HFF-Myc (cell line): ENCODE measurements at regions not wholly inside any gene's neighbourhood (a gene's known extent, or its start where the extent isn't known, plus 50 kb on each side); places are given as distances from the start of the nearest gene placed in this dataset.

Experiments used
- DNase-seq: peaks from one replicate; pipeline ENCODE4 v3.0.0-alpha.2; 2011; ENCODE audit warnings: low read depth; ENCODE audit errors: extremely low read depth
- H3K4me3 ChIP-seq: replicated peaks from 2 replicates; pipeline ENCODE4 v1.5.1; 2011; ENCODE audit warnings: low read depth, mild to moderate bottlenecking, control low read depth, low read length
- TF ChIP-seq, protein P1 (sequence below): IDR thresholded peaks from 2 replicates; pipeline ENCODE4 v1.5.1; 2012; ENCODE audit warnings: mild to moderate bottlenecking, low read depth, low read length, control low read depth; ENCODE audit errors: missing control alignments

- no peak for DNase-seq
- TF ChIP-seq, protein P1, sequence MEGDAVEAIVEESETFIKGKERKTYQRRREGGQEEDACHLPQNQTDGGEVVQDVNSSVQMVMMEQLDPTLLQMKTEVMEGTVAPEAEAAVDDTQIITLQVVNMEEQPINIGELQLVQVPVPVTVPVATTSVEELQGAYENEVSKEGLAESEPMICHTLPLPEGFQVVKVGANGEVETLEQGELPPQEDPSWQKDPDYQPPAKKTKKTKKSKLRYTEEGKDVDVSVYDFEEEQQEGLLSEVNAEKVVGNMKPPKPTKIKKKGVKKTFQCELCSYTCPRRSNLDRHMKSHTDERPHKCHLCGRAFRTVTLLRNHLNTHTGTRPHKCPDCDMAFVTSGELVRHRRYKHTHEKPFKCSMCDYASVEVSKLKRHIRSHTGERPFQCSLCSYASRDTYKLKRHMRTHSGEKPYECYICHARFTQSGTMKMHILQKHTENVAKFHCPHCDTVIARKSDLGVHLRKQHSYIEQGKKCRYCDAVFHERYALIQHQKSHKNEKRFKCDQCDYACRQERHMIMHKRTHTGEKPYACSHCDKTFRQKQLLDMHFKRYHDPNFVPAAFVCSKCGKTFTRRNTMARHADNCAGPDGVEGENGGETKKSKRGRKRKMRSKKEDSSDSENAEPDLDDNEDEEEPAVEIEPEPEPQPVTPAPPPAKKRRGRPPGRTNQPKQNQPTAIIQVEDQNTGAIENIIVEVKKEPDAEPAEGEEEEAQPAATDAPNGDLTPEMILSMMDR: no peak
Measured at GRCh38 chr6:11335826-11336225, 103.4 kb upstream of the NEDD9 start.

DNA sequence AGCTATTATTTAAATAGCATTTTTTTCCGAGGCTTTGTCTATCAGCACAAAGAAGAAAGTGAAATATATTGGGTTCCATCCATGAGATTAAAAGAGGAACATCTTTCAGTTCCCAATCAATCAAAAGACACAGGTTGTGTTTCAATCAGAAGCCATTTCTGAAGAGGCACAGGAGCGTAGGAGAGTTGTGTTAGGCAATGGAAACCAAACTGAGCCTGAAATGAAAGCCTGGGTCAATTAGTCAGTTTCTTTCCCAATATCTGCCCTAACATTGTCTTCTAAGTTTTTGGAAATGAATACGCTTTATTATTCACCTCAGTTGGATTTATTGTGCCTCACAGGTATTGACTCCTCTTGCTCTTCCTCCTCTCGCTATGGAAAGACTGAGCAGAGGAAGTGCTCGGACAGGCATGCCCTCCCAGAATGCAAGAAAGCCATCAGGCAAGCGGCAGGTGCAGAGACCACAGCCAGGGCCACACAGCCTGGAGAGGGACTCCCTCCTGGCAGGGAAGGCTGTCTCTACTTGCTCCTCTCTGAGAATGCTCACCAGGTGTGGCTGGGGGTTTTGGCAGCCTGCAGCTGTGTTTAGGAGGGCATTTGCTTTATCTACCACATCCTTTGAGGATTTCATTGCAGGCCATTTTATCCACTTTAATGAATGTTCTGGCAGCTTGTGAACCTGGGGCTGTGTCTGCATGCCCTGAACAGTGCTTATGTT, 100.8 kb upstream of the NEDD9 start:
- H3K4me3 ChIP-seq: no peak overlapping the region
- TF ChIP-seq, protein P1: no peak
- DNase-seq: no peak

More at GRCh38 chr6:11335826-11336225, 103.4 kb upstream of the NEDD9 start:
- H3K4me3 ChIP-seq: no peak overlapping the region

DNA sequence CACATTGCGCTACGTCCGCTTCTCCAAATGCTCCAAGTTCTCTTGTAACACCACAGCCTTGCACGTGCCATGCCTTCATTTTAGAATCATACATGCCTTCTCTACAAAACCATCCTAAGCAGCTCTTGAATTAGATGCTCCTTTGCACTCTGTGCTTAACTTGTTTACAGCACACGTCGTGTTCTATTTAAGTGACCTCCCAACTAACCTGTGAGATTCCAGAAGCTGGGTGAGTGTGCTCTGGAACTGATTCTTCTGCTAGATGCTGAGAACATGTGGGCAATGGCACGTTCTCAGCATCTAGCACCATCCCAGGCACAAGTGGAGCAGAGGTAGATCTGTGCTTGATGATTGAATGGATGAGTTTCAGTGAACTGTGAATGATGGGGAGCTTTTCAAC, 100.0 kb upstream of the NEDD9 start:
- TF ChIP-seq, protein P1: no peak
- H3K4me3 ChIP-seq: no peak overlapping the region
- DNase-seq: no peak

DNA sequence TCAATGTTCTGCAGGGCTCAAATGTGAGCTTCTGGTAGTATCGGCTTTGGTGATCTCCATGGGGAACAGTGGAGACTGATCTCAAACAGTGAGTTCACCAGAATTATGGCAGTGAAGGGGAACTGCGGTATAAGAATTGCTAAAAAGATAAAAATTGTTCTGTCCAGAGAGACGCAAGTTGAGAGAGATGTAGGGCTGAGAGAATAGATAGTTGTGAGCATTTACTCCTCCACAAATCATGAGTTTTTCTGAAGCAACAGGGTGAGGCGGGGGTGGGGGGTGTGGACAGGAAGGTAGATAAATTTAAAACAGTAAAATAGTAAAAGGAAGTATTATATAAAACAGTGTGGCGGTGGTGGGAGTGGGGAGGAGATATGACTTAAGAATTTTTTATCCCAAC, 98.6 kb upstream of the NEDD9 start:
- TF ChIP-seq, protein P1: no peak
- no peak overlapping the region for H3K4me3 ChIP-seq
- DNase-seq: no peak

DNA sequence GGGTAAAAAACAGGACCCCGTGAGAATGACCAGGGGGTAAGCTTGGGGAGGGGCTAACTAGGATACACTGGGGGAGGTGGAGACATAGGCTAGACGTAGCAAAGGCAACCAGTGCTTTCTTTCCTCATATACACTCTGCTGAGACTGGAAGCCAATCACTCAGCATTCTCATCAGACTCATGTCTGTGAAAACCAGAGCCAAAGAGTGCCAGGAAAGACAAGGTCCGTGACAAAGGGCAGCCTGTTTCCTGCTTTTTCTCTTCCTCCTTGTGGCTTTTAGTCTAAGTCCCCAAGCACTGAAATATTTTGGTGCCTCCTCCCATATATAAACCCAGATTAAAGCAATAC, 97.9 kb upstream of the NEDD9 start:
- TF ChIP-seq, protein P1: no peak
- DNase-seq: no peak
- H3K4me3 ChIP-seq: no peak overlapping the region

DNA sequence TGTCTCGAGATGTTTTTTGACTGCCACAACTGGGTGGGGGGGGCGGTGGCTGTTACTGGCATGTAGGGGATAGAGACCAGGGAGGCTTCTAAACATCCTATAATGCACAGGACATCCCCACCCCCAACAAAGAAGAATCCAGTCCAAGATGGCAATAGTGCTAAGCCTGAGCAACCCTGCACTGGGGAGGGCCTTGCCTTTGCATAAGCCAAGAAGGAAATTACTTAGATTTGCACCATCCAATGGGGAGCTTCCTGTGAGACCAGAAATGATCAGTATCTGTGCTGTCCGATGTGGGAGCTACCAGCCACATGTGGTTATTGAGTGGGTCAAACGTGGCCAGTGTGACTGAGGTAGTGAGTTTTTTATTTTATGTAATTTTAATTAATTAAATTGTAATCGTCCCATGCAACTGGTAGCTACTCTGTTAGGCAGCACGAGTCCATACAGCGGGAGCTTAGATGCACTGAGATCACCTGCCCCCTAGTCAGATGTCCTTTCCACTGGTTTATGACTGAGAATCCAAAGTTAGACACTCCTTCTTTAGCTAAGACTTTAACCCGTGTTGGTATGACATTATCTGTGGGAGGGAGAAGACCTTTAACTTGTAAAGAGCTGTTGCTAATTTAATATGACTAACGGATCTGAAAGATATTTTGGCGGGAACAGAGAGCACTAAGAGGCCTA, 97.4 kb upstream of the NEDD9 start:
- no peak overlapping the region for H3K4me3 ChIP-seq
- no peak for DNase-seq
- TF ChIP-seq, protein P1: no peak
